Activated CD4-positive, alpha-beta memory T cell treated with anti-CD3 and anti-CD28 coated beads for 36 hours (primary cell): ENCODE measurements at regions not wholly inside any gene's neighbourhood (a gene's known extent, or its start where the extent isn't known, plus 50 kb on each side); places are given as distances from the start of the nearest gene placed in this dataset.

Experiments
- CTCF ChIA-PET: fragments of 350-600 bp; sonication (Branson Sonifier 250); formaldehyde crosslinking; loops from one replicate; lab custom pipeline; 2021; ENCODE audit warnings: antibody characterized with exemption, inconsistent platforms; lab: Charles Lee
- POLR2A ChIA-PET: fragments of 350-600 bp; sonication (Branson Sonifier 250); formaldehyde crosslinking; loops from one replicate; lab custom pipeline; 2021; ENCODE audit warnings: antibody characterized with exemption; lab: Charles Lee
- DNase-seq: peaks from one replicate; pipeline ENCODE4 v3.0.0-alpha.2; 2020
- H3K27ac Mint-ChIP-seq: one replicate; pipeline ENCODE4 v1.8.0; 2021; ENCODE audit warnings: mixed read lengths
- H3K27me3 Mint-ChIP-seq: one replicate; pipeline ENCODE4 v1.8.0; 2021; ENCODE audit warnings: mixed read lengths
- H3K36me3 Mint-ChIP-seq: one replicate; pipeline ENCODE4 v1.8.0; 2021; ENCODE audit warnings: mixed read lengths
- H3K4me1 Mint-ChIP-seq: one replicate; pipeline ENCODE4 v1.8.0; 2021; ENCODE audit warnings: low read depth, mixed read lengths
- H3K4me3 Mint-ChIP-seq: one replicate; pipeline ENCODE4 v1.8.0; 2021; ENCODE audit warnings: mild to moderate bottlenecking, mixed read lengths
- H3K9me3 Mint-ChIP-seq: one replicate; pipeline ENCODE4 v1.8.0; 2021; ENCODE audit warnings: mixed read lengths
- intact Hi-C: fragments of 100-400 bp; cut with micrococcal nuclease; formaldehyde crosslinking; loops from one replicate; pipeline ENCODE4 v1.15.1; 2023

- Mint-ChIP-seq H3K9me3 (no peaks in the 10 kb centered on the region), H3K4me1 (peaks cover 13% of the 10 kb centered on the region), H3K27ac (no peak overlapping the region), H3K27me3 (no peaks in the 10 kb centered on the region), H3K4me3 (no peak overlapping the region), H3K36me3 (no peaks in the 10 kb centered on the region)
- intact Hi-C loops: no loop called here
- DNase-seq: no peak
- ChIA-PET CTCF (no interaction called here), POLR2A (no interaction called here)
These were observed 396.5 kb upstream of the NPVF start for GRCh38 chr7:25624833-25625232.

DNA sequence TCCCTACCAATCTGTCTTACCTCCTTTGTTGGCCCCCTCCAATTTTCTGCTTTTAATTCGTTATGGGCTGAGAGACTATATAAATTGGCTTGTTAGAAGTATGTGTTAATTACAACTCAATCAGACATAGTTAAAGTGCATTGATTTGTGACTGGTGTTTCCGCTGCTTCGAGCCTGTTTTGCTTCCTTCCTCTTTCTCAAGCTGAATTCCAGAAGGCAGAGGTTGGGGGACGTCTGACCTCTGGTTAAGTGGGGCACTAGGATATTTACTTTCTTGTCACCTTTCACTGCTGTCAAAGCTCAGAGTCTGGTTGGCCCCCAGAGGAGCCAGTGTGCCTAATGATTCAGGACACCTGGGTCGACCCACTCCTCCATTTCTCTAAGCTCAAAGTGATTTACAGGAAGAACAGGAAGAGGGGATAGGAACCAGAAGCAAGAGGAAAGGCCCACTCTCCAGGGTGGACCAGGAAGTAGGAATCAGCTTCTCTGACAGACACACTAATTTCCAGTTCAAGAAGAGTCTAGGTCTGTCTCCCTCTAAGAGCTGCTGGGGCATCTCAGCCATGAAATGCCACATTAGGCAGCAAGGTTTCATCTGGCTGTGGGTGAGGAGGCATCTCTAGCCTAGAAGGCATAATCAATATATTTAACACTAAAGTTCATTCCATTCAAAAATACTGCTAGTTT, 397.2 kb upstream of the NPVF start:
- CTCF ChIA-PET: no interaction called here
- Mint-ChIP-seq H3K4me3 (no peak overlapping the region), H3K27me3 (peaks cover 3% of the 10 kb centered on the region), H3K36me3 (no peaks in the 10 kb centered on the region), H3K4me1 (peaks cover 7% of the 10 kb centered on the region), H3K9me3 (no peaks in the 10 kb centered on the region), H3K27ac (no peak overlapping the region)
- POLR2A ChIA-PET: no interaction called here
- no peak for DNase-seq
- intact Hi-C loops: no loop called here

GRCh38 chr7:25626451-25627131, 398.3 kb upstream of the NPVF start:
- Mint-ChIP-seq H3K4me3 (no peak overlapping the region), H3K36me3 (no peaks in the 10 kb centered on the region), H3K27ac (no peak overlapping the region), H3K4me1 (no peaks in the 10 kb centered on the region), H3K9me3 (no peaks in the 10 kb centered on the region), H3K27me3 (peaks cover 3% of the 10 kb centered on the region)
- POLR2A ChIA-PET: no interaction called here
- DNase-seq: no peak
- CTCF ChIA-PET: interaction anchor here (0.9 kb wide), 1 partner anchor 10 kb away, joined by 5 read pairs; no protein-coding TSS in a partner anchor
- intact Hi-C loops: no loop called here

GRCh38 chr7:25628446-25628845, 400.2 kb upstream of the NPVF start:
- Mint-ChIP-seq H3K36me3 (no peaks in the 10 kb centered on the region), H3K4me1 (no peaks in the 10 kb centered on the region), H3K9me3 (no peaks in the 10 kb centered on the region), H3K4me3 (no peak overlapping the region), H3K27ac (no peak overlapping the region), H3K27me3 (peaks cover 3% of the 10 kb centered on the region)
- no peak for DNase-seq
- intact Hi-C loops: no loop called here
- POLR2A ChIA-PET: no interaction called here
- CTCF ChIA-PET: interaction anchor here (1.2 kb wide), 1 partner anchor 369 kb away, joined by 3 read pairs; no protein-coding TSS in a partner anchor

DNA sequence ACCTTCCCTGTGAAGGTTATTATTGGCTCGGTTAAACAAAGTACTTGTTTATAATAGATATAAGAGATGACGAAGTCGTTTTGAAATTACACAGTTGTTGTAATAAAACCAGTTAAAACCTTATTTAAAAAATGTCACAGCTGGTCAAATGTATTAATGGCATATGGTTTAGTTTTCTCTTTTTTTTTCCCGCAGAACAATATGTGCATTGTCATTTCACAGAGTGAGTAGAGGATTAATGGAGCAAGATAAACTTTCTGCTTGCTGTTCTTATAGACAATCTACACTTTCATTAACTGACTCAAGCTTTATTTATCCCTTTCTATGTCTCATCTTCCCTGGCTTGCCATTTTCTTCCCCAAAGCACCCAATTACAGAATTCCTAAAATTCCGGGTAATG, 404.3 kb upstream of the NPVF start:
- no peak overlapping the region for H3K4me3 Mint-ChIP-seq
- H3K4me1 Mint-ChIP-seq: no peaks in the 10 kb centered on the region
- ChIA-PET CTCF (no interaction called here), POLR2A (interaction anchor here (0.5 kb wide), 1 partner anchor 39 kb away, joined by 3 read pairs; no protein-coding TSS in a partner anchor)
- intact Hi-C loops: no loop called here
- no peak for DNase-seq
- H3K36me3 Mint-ChIP-seq: no peaks in the 10 kb centered on the region
- H3K9me3 Mint-ChIP-seq: no peaks in the 10 kb centered on the region
- H3K27ac Mint-ChIP-seq: no peak overlapping the region
- H3K27me3 Mint-ChIP-seq: peaks cover 4% of the 10 kb centered on the region

GRCh38 chr7:25633426-25634036, 405.2 kb upstream of the NPVF start:
- intact Hi-C loops: no loop called here
- POLR2A ChIA-PET: interaction anchor here (0.5 kb wide), 1 partner anchor 38 kb away, joined by 3 read pairs; no protein-coding TSS in a partner anchor
- Mint-ChIP-seq H3K36me3 (no peaks in the 10 kb centered on the region), H3K4me1 (no peaks in the 10 kb centered on the region), H3K4me3 (no peak overlapping the region), H3K27ac (no peak overlapping the region), H3K9me3 (no peaks in the 10 kb centered on the region), H3K27me3 (peaks cover 4% of the 10 kb centered on the region)
- DNase-seq: no peak
- CTCF ChIA-PET: no interaction called here

- Mint-ChIP-seq H3K27me3 (peaks cover 1% of the 10 kb centered on the region), H3K4me1 (no peaks in the 10 kb centered on the region), H3K9me3 (no peaks in the 10 kb centered on the region), H3K36me3 (no peaks in the 10 kb centered on the region), H3K27ac (no peak overlapping the region), H3K4me3 (no peak overlapping the region)
- POLR2A ChIA-PET: no interaction called here
- intact Hi-C loops: no loop called here
- DNase-seq: no peak
- CTCF ChIA-PET: interaction anchor here (0.6 kb wide), 1 partner anchor 67 kb away, joined by 3 read pairs; no protein-coding TSS in a partner anchor
These were observed 407.9 kb upstream of the NPVF start for GRCh38 chr7:25636168-25636567.

GRCh38 chr7:25636871-25637283, 408.6 kb upstream of the NPVF start:
- POLR2A ChIA-PET: no interaction called here
- CTCF ChIA-PET: no interaction called here
- Mint-ChIP-seq H3K27me3 (peaks cover 1% of the 10 kb centered on the region), H3K9me3 (no peaks in the 10 kb centered on the region), H3K27ac (no peak overlapping the region), H3K36me3 (no peaks in the 10 kb centered on the region), H3K4me1 (no peaks in the 10 kb centered on the region), H3K4me3 (no peak overlapping the region)
- intact Hi-C loops: no loop called here
- DNase-seq: no peak

- Mint-ChIP-seq H3K36me3 (no peaks in the 10 kb centered on the region), H3K4me1 (no peaks in the 10 kb centered on the region), H3K27me3 (peaks cover 1% of the 10 kb centered on the region), H3K9me3 (no peaks in the 10 kb centered on the region), H3K27ac (no peak overlapping the region), H3K4me3 (no peak overlapping the region)
- ChIA-PET POLR2A (no interaction called here), CTCF (no interaction called here)
- intact Hi-C loops: no loop called here
- no peak for DNase-seq
These were observed 409.8 kb upstream of the NPVF start for GRCh38 chr7:25638068-25638467.

- Mint-ChIP-seq H3K27me3 (no peaks in the 10 kb centered on the region), H3K4me1 (no peaks in the 10 kb centered on the region), H3K9me3 (no peaks in the 10 kb centered on the region), H3K4me3 (no peak overlapping the region), H3K36me3 (no peaks in the 10 kb centered on the region), H3K27ac (no peak overlapping the region)
- POLR2A ChIA-PET: no interaction called here
- intact Hi-C loops: no loop called here
- DNase-seq: no peak
- CTCF ChIA-PET: no interaction called here
These were observed 410.4 kb upstream of the NPVF start for GRCh38 chr7:25638590-25639244.

DNA sequence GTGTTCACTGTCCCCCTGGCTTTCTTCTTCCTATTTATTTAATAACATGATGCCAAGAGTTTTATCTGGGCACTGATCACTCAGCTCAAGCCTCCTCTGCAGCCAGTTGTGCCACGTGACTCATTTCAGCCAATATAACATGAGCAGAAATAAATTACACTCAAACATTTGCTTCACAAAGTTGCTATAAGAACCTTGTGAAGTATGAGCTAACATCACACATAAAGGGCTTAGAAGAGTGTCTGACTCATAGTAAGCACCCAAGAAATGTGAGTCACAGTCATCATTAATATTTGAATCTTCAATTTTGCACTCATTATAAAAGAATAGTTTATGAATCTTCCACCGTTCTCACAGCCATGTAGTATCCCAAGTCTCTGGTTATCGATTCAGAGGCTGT, 414.6 kb upstream of the NPVF start:
- intact Hi-C loops: no loop called here
- no peak for DNase-seq
- CTCF ChIA-PET: no interaction called here
- POLR2A ChIA-PET: no interaction called here
- H3K4me3 Mint-ChIP-seq: no peak overlapping the region
- H3K27me3 Mint-ChIP-seq: no peaks in the 10 kb centered on the region
- H3K27ac Mint-ChIP-seq: no peak overlapping the region
- no peaks in the 10 kb centered on the region for H3K9me3 Mint-ChIP-seq
- no peaks in the 10 kb centered on the region for H3K36me3 Mint-ChIP-seq
- H3K4me1 Mint-ChIP-seq: no peaks in the 10 kb centered on the region

DNA sequence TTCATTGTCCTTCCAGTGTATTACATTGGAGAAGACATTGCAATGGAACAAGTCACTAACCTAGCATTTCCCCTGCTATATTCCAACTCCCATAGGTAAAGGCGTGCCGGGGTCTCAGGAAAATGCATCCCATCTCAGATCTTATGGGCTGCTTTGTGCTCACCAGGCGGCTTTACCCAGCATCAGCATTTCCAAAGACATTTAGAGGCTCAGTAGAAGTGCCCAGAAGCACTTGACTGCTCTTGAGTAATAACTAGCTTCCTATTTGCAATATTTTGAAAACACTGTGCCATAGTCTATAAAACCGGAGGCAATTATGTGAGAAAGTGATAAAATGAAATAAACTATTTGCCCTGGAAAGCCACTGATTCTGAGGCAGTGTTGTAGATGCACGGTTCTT, 415.0 kb upstream of the NPVF start:
- intact Hi-C loops: no loop called here
- H3K4me1 Mint-ChIP-seq: no peaks in the 10 kb centered on the region
- H3K36me3 Mint-ChIP-seq: no peaks in the 10 kb centered on the region
- ChIA-PET POLR2A (no interaction called here), CTCF (no interaction called here)
- no peak for DNase-seq
- no peak overlapping the region for H3K4me3 Mint-ChIP-seq
- no peaks in the 10 kb centered on the region for H3K27me3 Mint-ChIP-seq
- H3K9me3 Mint-ChIP-seq: no peaks in the 10 kb centered on the region
- H3K27ac Mint-ChIP-seq: no peak overlapping the region
